A549 (cell line): ENCODE measurements at regions not wholly inside any gene's neighbourhood (a gene's known extent, or its start where the extent isn't known, plus 50 kb on each side); places are given as distances from the start of the nearest gene placed in this dataset.

Experiments
- ATAC-seq, 2 experiments: fragments of 200-7000 bp in 1 of 2; fragments of >200 bp in 1 of 2; cut with Nextera tagmentation in 1 of 2; cut with Tn5 transposase in 1 of 2; 3 replicates each; pipeline versions ENCODE4 v1.8.0 to v1.9.1; 2018 to 2020; ENCODE audit warnings: mild to moderate bottlenecking in 1 of 2, moderate library complexity in 1 of 2
- CTCF ChIA-PET: fragments of 300-600 bp; sonication (Branson Sonifier 250); formaldehyde crosslinking; extraction: SDS; loops from one replicate; lab custom pipeline; 2021; ENCODE audit warnings: antibody characterized with exemption, inconsistent platforms; lab: Yijun Ruan, JAX
- POLR2A ChIA-PET: fragments of 350-600 bp; formaldehyde crosslinking; extraction: SDS; loops from one replicate; lab custom pipeline; 2021; ENCODE audit warnings: antibody characterized with exemption, inconsistent platforms; lab: Yijun Ruan, JAX
- DNase-seq, 2 experiments: peaks; one replicate each; pipeline versions ENCODE4 v3.0.0 to v3.0.0-alpha.2; 2011 to 2016; ENCODE audit warnings: low read depth in 1 of 2, low spot score in 1 of 2
- FAIRE-seq: peaks from 2 replicates; lab custom pipeline; 2011; peaks lifted over from hg19 to GRCh38; lab: Jason Lieb, UNC
- H3K27ac ChIP-seq, 2 experiments: fragments of >200 bp; sonication (Bioruptor Twin); formaldehyde crosslinking; 3 replicates each; pipeline ENCODE4 v1.5.1; 2016 to 2017
- H3K4me1 ChIP-seq: fragments of >200 bp; sonication (Bioruptor Twin); formaldehyde crosslinking; 3 replicates; pipeline ENCODE4 v1.6.1; 2016
- H3K4me2 ChIP-seq: fragments of >200 bp; sonication (Bioruptor Twin); formaldehyde crosslinking; 3 replicates; pipeline ENCODE4 v1.6.1; 2016
- H3K4me3 ChIP-seq: fragments of >200 bp; sonication (Bioruptor Twin); formaldehyde crosslinking; 3 replicates; pipeline ENCODE4 v1.5.1; 2016
- H3K9me3 ChIP-seq: fragments of >200 bp; sonication (Bioruptor Twin); formaldehyde crosslinking; 3 replicates; pipeline ENCODE4 v1.6.1; 2016
- ATOH8 ChIP-seq: fragments of 250-450 bp; sonication (Bioruptor Pico); IDR thresholded peaks from 2 replicates; pipeline ENCODE4 v1.5.0; 2020; ENCODE audit warnings: low read depth, mild to moderate bottlenecking, moderate library complexity
- BCL3 ChIP-seq: fragments of >200 bp; sonication (Bioruptor Twin); formaldehyde crosslinking; IDR thresholded peaks from 3 replicates; pipeline ENCODE4 v1.6.1; 2016
- CBX2 ChIP-seq: fragments of 200-600 bp; sonication (generic); IDR thresholded peaks from 2 replicates; pipeline ENCODE4 v1.6.1; 2016; ENCODE audit warnings: low read depth, mild to moderate bottlenecking, borderline replicate concordance
- CEBPB ChIP-seq, 2 experiments: fragments of >200 bp in 1 of 2; sonication (Bioruptor Twin) in 1 of 2; formaldehyde crosslinking in 1 of 2; IDR thresholded peaks; 2 replicates each; pipeline ENCODE4 v1.6.1; 2012 to 2016
- CHD2 ChIP-seq: fragments of 150-350 bp; IDR thresholded peaks from 2 replicates; pipeline ENCODE4 v1.6.1; 2014; ENCODE audit warnings: low read length; ENCODE audit not compliant: partially characterized antibody
- CHD4 ChIP-seq: fragments of 200-600 bp; sonication (generic); IDR thresholded peaks from 2 replicates; pipeline ENCODE4 v1.6.1; 2016; ENCODE audit warnings: antibody characterized with exemption, mild to moderate bottlenecking, borderline replicate concordance
- FOSL2 ChIP-seq, 2 experiments: fragments of 450-650 bp in 1 of 2; fragments of >200 bp in 1 of 2; sonication (Bioruptor Twin) in 1 of 2; formaldehyde crosslinking; IDR thresholded peaks; 2 replicates each; pipeline versions ENCODE4 v1.5.0 to v1.6.1; 2016 to 2020; ENCODE audit warnings: mild to moderate bottlenecking in 1 of 2, moderate library complexity in 1 of 2
- HEYL ChIP-seq: fragments of 250-450 bp; sonication (Bioruptor Pico); IDR thresholded peaks from 2 replicates; pipeline ENCODE4 v1.8.0; 2021; ENCODE audit warnings: mild to moderate bottlenecking, moderate library complexity
- HMGXB4 ChIP-seq: fragments of 250-450 bp; sonication (Bioruptor Pico); IDR thresholded peaks from 2 replicates; pipeline ENCODE4 v1.5.0; 2021; ENCODE audit warnings: mild to moderate bottlenecking, moderate library complexity, borderline replicate concordance
- HOXA7 ChIP-seq: fragments of 250-450 bp; sonication (Bioruptor Pico); IDR thresholded peaks from 2 replicates; pipeline ENCODE4 v1.5.0; 2020; ENCODE audit warnings: mild to moderate bottlenecking, moderate library complexity
- JUN ChIP-seq, 2 experiments: fragments of >200 bp; sonication (Bioruptor Twin); formaldehyde crosslinking; IDR thresholded peaks; 2 replicates in 1 of 2; 3 replicates in 1 of 2; pipeline ENCODE4 v1.6.1; 2016 to 2017
- JUNB ChIP-seq: fragments of >200 bp; sonication (Bioruptor Twin); formaldehyde crosslinking; IDR thresholded peaks from 2 replicates; pipeline ENCODE4 v1.6.1; 2016
- KDM1A ChIP-seq: fragments of 200-600 bp; sonication (generic); IDR thresholded peaks from 2 replicates; pipeline ENCODE4 v1.6.1; 2016; ENCODE audit warnings: low read depth, mild to moderate bottlenecking
- MAFK ChIP-seq: fragments of 450-650 bp; IDR thresholded peaks from 2 replicates; pipeline ENCODE4 v1.6.1; 2014; ENCODE audit not compliant: partially characterized antibody
- MAX ChIP-seq: IDR thresholded peaks from 2 replicates; pipeline ENCODE4 v1.6.1; 2012
- MAZ ChIP-seq: fragments of 150-350 bp; IDR thresholded peaks from 2 replicates; pipeline ENCODE4 v1.6.1; 2014; ENCODE audit warnings: antibody characterized with exemption, low read depth, low read length, borderline replicate concordance
- PBX3 ChIP-seq: IDR thresholded peaks from 2 replicates; pipeline ENCODE4 v1.6.1; 2012
- POLR2A ChIP-seq: IDR thresholded peaks from 2 replicates; pipeline ENCODE4 v1.6.1; 2012; ENCODE audit warnings: mild to moderate bottlenecking, low read length
- RAD21 ChIP-seq, 2 experiments: fragments of >200 bp in 1 of 2; sonication (Bioruptor Twin) in 1 of 2; formaldehyde crosslinking in 1 of 2; IDR thresholded peaks in 1 of 2; conservative IDR thresholded peaks in 1 of 2; 2 replicates in 1 of 2; 3 replicates in 1 of 2; pipeline ENCODE4 v1.6.1; 2012 to 2018; ENCODE audit warnings: inconsistent platforms in 1 of 2
- REST ChIP-seq: fragments of 200-600 bp; sonication (generic); IDR thresholded peaks from 2 replicates; pipeline ENCODE4 v1.6.1; 2016; ENCODE audit warnings: antibody characterized with exemption, mild to moderate bottlenecking, moderate library complexity
- SREBF2 ChIP-seq: fragments of 450-650 bp; IDR thresholded peaks from 2 replicates; pipeline ENCODE4 v1.6.1; 2014; ENCODE audit warnings: mild to moderate bottlenecking, moderate library complexity
- TP53 ChIP-seq: fragments of 250-450 bp; sonication (Bioruptor Pico); IDR thresholded peaks from 2 replicates; pipeline ENCODE4 v1.5.0; 2021; ENCODE audit warnings: mild to moderate bottlenecking, moderate library complexity
- USF2 ChIP-seq: fragments of 450-650 bp; IDR thresholded peaks from 2 replicates; pipeline ENCODE4 v1.6.1; 2014; ENCODE audit warnings: antibody characterized with exemption
- ZNF302 ChIP-seq: fragments of 250-450 bp; sonication (Bioruptor Pico); IDR thresholded peaks from 2 replicates; pipeline ENCODE4 v1.9.0; 2021; ENCODE audit warnings: inconsistent platforms, mild to moderate bottlenecking, moderate library complexity
- WGBS: methylation state at CpG from one replicate; pipeline ENCODE4 v1.1.6; 2017; ENCODE audit errors: missing lambda C conversion rate; 5-methylcytosine and 5-hydroxymethylcytosine counted together

- WGBS, result 24% methylated on average over 6 of the region's 6 CpGs
- H3K9me3 ChIP-seq, result no peaks in the 10 kb centered on the region
- no peak for FAIRE-seq
- no peak overlapping the region for H3K4me3 ChIP-seq
- POLR2A ChIA-PET, result no interaction called here
- no peaks in the 10 kb centered on the region for H3K4me1 ChIP-seq
- no peak for DNase-seq
- TF ChIP-seq CHD4 (no peak), REST (no peak), BCL3 (no peak), TP53 (CRISPR knock-in tag) (no peak), JUN (IDR thresholded peaks at IDR 0.05) (no peak), RAD21 (conservative IDR thresholded peaks at IDR 0.05 in 1 of 2, IDR thresholded peaks at IDR 0.05 in 1 of 2) (no peak), HMGXB4 (CRISPR knock-in tag) (no peak), JUNB (no peak), CHD2 (no peak), ZNF302 (no peak), HOXA7 (CRISPR knock-in tag) (no peak), MAX (no peak), SREBF2 (no peak)
- TF ChIP-seq, all 56 proteins: peak for 0
- CTCF ChIA-PET, result no interaction called here
- ATAC-seq, result no peak
- H3K27ac ChIP-seq, result no peak overlapping the region
- no peak overlapping the region for H3K4me2 ChIP-seq
Measured at GRCh38 chr1:82534996-82535395, 734.3 kb downstream of the ADGRL2 start.

- Histone ChIP-seq H3K4me1 (no peaks in the 10 kb centered on the region), H3K4me3 (no peak overlapping the region), H3K27ac (no peak overlapping the region), H3K9me3 (no peaks in the 10 kb centered on the region), H3K4me2 (no peak overlapping the region)
- TF ChIP-seq MAFK, result peak; percentile 58
- no peak for TF ChIP-seq ZNF302
- TF ChIP-seq CEBPB (IDR thresholded peaks at IDR 0.05), result no peak
- TF ChIP-seq HOXA7 (CRISPR knock-in tag), result no peak
- no peak for TF ChIP-seq FOSL2 (IDR thresholded peaks at IDR 0.05)
- no peak for TF ChIP-seq FOSL2 (CRISPR knock-in tag; IDR thresholded peaks at IDR 0.05)
- no peak for TF ChIP-seq CBX2
- ChIA-PET CTCF (no interaction called here), POLR2A (no interaction called here)
- FAIRE-seq (no peak), ATAC-seq (no peak), DNase-seq (no peak)
Measured at GRCh38 chr1:82525378-82525777, 724.6 kb downstream of the ADGRL2 start.

GRCh38 chr1:82520611-82521010 is 719.9 kb downstream of the ADGRL2 start:
- no peak for TF ChIP-seq CHD2
- TF ChIP-seq MAZ, result no peak
- no peak for TF ChIP-seq CHD4
- TF ChIP-seq HEYL (CRISPR knock-in tag), result no peak
- no peak for TF ChIP-seq ATOH8 (CRISPR knock-in tag)
- no peak for TF ChIP-seq POLR2A
- no peak for TF ChIP-seq KDM1A
- no peak for TF ChIP-seq USF2
- no peak for TF ChIP-seq PBX3
- ChIA-PET POLR2A (no interaction called here), CTCF (no interaction called here)
- ATAC-seq (no peak), FAIRE-seq (no peak), DNase-seq (no peak)
- no peak overlapping the region for H3K27ac ChIP-seq
- H3K4me2 ChIP-seq, result no peak overlapping the region
- H3K9me3 ChIP-seq, result no peaks in the 10 kb centered on the region
- H3K4me3 ChIP-seq, result no peak overlapping the region
- no peaks in the 10 kb centered on the region for H3K4me1 ChIP-seq
- WGBS, result 18% methylated on average over 1 of the region's 1 CpG
